PC-9 (cell line): ENCODE measurements at regions not wholly inside any gene's neighbourhood (a gene's known extent, or its start where the extent isn't known, plus 50 kb on each side); places are given as distances from the start of the nearest gene placed in this dataset.

Experiments used
- CTCF ChIP-seq: fragments of 200-600 bp; sonication (generic); conservative IDR thresholded peaks from 2 replicates; pipeline ENCODE4 v1.6.1; 2017; ENCODE audit warnings: mixed run types, antibody characterized with exemption, mild to moderate bottlenecking, moderate library complexity
- EZH2 ChIP-seq: fragments of 200-600 bp; sonication (generic); IDR thresholded peaks from 2 replicates; pipeline ENCODE4 v1.8.0; 2017; ENCODE audit warnings: antibody characterized with exemption, low read depth

DNA sequence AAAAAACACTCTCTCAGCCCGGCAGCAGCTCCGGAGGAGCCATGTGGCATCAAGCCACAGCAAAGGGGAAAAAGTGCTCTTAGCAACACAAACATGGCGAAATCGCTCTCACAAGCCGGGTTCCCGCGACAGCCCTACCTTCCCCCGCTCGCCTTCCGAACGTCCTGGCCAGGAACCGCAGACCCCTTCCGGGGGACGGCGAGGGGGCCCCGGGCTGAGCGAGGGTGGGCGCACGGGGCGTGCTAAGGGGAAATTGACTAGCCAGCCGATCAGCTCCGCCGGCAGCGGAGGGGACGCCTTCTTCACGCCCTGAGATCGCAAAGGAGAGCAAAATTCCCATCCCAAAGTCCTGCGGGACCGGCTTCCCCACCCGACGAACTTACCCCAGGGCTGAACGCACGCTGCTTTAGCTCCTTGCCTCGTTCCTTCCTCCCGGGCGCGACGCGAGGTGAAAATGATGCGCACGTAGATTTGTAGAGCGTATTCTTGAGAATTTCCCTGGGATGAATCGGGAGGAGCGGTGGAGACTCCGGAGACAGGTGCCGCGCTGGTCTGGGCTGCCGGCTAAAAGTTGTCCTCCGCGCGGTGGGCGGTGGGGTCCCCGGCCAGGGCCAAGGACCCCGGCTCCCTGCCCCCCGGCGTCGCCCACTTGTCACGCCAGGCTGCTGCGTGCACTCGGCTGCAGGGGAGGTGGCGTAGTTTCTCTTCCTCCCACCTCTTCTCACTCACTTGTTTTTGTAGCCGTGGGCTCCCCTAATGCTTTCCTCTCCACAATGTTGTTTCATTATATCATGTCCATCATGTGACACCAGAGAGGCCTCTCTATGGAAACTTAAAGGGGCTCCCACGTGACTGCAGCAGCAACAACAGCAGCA lies 220.1 kb upstream of the MKLN1 start:
- TF ChIP-seq EZH2 (no peak), CTCF (no peak)
